ENCODE measurements at regions not wholly inside any gene's neighbourhood (a gene's known extent, or its start where the extent isn't known, plus 50 kb on each side); places are given as distances from the start of the nearest gene placed in this dataset.

DNA sequence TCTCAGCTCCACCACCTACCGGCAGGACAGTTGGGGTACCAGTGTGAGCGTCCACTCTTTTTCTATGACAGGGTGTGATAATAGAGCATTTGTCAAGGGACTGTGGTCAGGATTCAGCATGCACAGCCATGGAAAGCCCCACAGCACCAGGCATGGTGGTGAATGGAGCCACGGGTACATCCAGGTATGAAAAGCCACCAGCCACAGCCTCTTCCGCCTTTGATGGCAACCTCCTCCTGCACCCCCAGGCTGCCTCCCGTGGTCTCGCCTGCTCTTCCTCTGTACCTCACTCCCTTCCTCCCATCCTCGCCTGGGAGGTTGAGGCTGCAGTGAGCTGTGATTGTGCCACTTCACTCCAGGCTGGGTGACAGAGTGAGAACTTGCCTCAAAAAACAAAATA, 90.2 kb upstream of the CHST15 start:
- Histone ChIP-seq H3K9me3 (ENCODE audit: insufficient read depth, low read length) (no peaks in the 10 kb centered on the region), H3K4me1 (ENCODE audit: insufficient read depth, insufficient read length) (no peaks in the 10 kb centered on the region), H3K27me3 (ENCODE audit: insufficient read depth, insufficient read length) (no peaks in the 10 kb centered on the region), H3K36me3 (ENCODE audit: insufficient read depth, insufficient read length, low read length) (no peaks in the 10 kb centered on the region), H3K9ac (ENCODE audit: insufficient read length, low read depth) (no peak overlapping the region), H3K4me3 (ENCODE audit: insufficient read length, low read depth) (no peak overlapping the region)
- TF ChIP-seq YY1 (IDR thresholded peaks at IDR 0.05; ENCODE audit: insufficient read depth, insufficient read length) (no peak), SUZ12 (IDR thresholded peaks at IDR 0.05; ENCODE audit: extremely low read depth, insufficient read depth, insufficient read length) (no peak), ZNF274 (IDR thresholded peaks at IDR 0.05; ENCODE audit: low read depth, low read length) (no peak)
- DNase-seq (ENCODE audit: low read depth, low spot score) = no peak

DNA sequence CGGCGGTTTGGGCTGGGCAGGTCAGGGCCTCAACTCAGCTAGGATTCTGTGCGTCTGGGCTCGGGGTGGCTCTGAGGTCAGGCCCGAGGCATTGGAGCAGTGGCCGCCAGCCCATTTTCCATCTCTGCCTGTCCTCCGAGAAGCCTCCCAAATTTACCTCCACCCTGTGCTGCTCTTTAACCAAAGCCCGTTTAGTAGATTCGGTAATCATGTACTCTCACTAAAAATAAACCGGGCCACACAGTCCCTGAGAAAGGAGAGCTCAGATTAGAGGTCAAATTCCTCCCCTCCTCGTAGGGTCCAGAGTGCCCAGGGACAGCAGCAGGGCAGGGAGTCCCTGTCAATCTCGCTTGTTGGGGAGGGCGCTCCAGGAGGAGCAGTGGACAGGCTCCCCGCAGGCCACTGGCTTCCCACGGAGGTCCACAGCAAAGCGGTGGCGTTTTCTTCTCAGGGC, 88.7 kb upstream of the CHST15 start:
- no peaks in the 10 kb centered on the region for H3K4me1 ChIP-seq (ENCODE audit: insufficient read depth, insufficient read length)

DNA sequence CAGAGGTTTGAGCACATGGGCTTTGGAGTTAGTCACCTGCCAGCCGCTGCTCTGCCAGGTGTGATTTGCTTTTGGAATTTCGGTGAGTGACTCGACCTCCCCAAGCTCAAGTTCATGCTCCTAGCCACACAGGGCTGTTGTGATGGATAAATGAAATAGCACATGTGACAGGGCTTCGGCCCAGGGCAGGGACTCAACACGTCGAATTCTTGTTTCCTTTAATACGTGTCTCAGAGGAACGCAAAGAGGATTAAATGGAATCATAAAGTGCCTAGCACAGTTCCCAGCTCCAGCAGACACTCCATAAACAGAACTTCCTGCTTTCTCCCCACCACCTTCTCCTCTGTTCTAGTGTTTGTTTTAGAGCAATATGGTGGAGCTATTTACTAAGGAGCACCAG, 88.3 kb upstream of the CHST15 start:
- Histone ChIP-seq H3K9ac (ENCODE audit: insufficient read length, low read depth) (no peak overlapping the region), H3K4me3 (ENCODE audit: insufficient read length, low read depth) (no peak overlapping the region), H3K4me1 (ENCODE audit: insufficient read depth, insufficient read length) (no peaks in the 10 kb centered on the region), H3K9me3 (ENCODE audit: insufficient read depth, low read length) (no peaks in the 10 kb centered on the region), H3K36me3 (ENCODE audit: insufficient read depth, insufficient read length, low read length) (no peaks in the 10 kb centered on the region), H3K27me3 (ENCODE audit: insufficient read depth, insufficient read length) (no peaks in the 10 kb centered on the region)
- TF ChIP-seq ZNF274 (IDR thresholded peaks at IDR 0.05; ENCODE audit: low read depth, low read length) = no peak
- TF ChIP-seq SUZ12 (IDR thresholded peaks at IDR 0.05; ENCODE audit: extremely low read depth, insufficient read depth, insufficient read length) = no peak
- TF ChIP-seq YY1 (IDR thresholded peaks at IDR 0.05; ENCODE audit: insufficient read depth, insufficient read length) = no peak
- no peak for DNase-seq (ENCODE audit: low read depth, low spot score)

More for the DNA sequence above, 88.7 kb upstream of the CHST15 start:
- Histone ChIP-seq H3K9me3 (ENCODE audit: insufficient read depth, low read length) (no peaks in the 10 kb centered on the region), H3K4me3 (ENCODE audit: insufficient read length, low read depth) (no peak overlapping the region), H3K9ac (ENCODE audit: insufficient read length, low read depth) (no peak overlapping the region), H3K36me3 (ENCODE audit: insufficient read depth, insufficient read length, low read length) (no peaks in the 10 kb centered on the region), H3K27me3 (ENCODE audit: insufficient read depth, insufficient read length) (no peaks in the 10 kb centered on the region)
- TF ChIP-seq SUZ12 (IDR thresholded peaks at IDR 0.05; ENCODE audit: extremely low read depth, insufficient read depth, insufficient read length) = no peak
- no peak for TF ChIP-seq ZNF274 (IDR thresholded peaks at IDR 0.05; ENCODE audit: low read depth, low read length)
- TF ChIP-seq YY1 (IDR thresholded peaks at IDR 0.05; ENCODE audit: insufficient read depth, insufficient read length) = no peak
- no peak for DNase-seq (ENCODE audit: low read depth, low spot score)

DNA sequence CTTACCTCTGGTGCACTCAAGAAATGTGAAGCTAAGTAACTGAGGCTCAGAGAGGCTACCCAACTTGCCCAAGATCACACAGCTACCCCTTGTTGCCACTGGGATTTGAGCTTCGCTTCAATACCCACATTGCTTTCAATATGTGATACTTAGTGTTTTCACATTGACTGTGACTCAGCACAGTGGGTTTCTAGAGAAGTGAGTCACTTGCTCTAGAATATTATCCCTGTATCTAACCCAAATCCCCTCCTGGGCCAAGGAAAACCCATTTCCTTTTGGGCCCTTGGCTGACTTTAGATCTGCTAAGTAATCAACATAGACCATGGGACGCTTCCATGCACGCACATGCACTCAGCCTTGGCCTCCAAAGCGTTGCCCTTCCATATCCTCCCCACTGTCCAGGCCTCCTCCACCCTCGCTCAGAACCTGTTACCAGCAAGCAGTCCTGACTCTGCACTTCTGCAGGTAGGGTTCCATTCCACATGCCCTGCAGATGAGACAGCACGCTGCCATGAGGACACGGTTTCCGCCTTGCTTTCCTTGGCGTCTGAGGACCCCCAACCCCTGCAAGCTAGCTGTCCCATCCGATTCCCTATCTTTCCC, 87.7 kb upstream of the CHST15 start:
- Histone ChIP-seq H3K9me3 (ENCODE audit: insufficient read depth, low read length) (no peaks in the 10 kb centered on the region), H3K36me3 (ENCODE audit: insufficient read depth, insufficient read length, low read length) (no peaks in the 10 kb centered on the region), H3K27me3 (ENCODE audit: insufficient read depth, insufficient read length) (no peaks in the 10 kb centered on the region), H3K4me1 (ENCODE audit: insufficient read depth, insufficient read length) (peaks cover 3% of the 10 kb centered on the region), H3K4me3 (ENCODE audit: insufficient read length, low read depth) (no peak overlapping the region), H3K9ac (ENCODE audit: insufficient read length, low read depth) (no peak overlapping the region)
- no peak for DNase-seq (ENCODE audit: low read depth, low spot score)
- no peak for TF ChIP-seq SUZ12 (IDR thresholded peaks at IDR 0.05; ENCODE audit: extremely low read depth, insufficient read depth, insufficient read length)
- no peak for TF ChIP-seq ZNF274 (IDR thresholded peaks at IDR 0.05; ENCODE audit: low read depth, low read length)
- no peak for TF ChIP-seq YY1 (IDR thresholded peaks at IDR 0.05; ENCODE audit: insufficient read depth, insufficient read length)

DNA sequence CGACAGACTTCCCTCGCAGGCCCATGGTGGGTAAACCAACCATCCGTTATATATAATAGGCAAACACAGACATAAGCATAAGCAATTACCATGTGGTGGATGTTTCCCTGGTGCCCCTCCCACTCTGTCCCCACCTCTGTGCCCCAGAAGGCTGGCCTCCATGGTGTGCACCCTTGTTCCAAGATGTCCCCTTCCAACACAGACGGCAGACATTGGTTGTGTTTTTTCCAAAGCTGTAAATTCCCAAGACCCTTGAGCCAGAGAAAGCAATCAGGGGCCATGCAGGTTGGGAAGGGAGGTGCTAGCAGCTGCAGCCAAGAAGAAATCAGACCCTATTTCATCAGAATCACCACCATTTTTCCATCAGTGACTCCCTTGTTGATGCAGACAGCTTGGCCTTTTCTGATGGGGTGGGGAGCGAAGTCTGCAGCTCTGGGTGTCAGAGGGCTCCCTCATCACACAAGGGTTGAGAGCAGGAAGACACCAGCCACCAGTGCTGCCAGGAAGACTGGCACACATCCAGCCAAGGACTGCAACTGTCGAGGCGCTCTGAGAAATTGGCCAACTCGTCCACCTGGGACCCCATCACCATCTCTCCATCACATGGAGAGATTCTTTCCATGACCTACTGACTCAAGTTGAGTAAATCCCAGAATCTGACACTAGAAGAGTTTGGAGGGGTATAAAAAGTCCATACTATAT, 86.8 kb upstream of the CHST15 start:
- no peaks in the 10 kb centered on the region for H3K36me3 ChIP-seq (ENCODE audit: insufficient read depth, insufficient read length, low read length)
- TF ChIP-seq SUZ12 (IDR thresholded peaks at IDR 0.05; ENCODE audit: extremely low read depth, insufficient read depth, insufficient read length) (no peak), ZNF274 (IDR thresholded peaks at IDR 0.05; ENCODE audit: low read depth, low read length) (no peak), YY1 (IDR thresholded peaks at IDR 0.05; ENCODE audit: insufficient read depth, insufficient read length) (no peak)

DNA sequence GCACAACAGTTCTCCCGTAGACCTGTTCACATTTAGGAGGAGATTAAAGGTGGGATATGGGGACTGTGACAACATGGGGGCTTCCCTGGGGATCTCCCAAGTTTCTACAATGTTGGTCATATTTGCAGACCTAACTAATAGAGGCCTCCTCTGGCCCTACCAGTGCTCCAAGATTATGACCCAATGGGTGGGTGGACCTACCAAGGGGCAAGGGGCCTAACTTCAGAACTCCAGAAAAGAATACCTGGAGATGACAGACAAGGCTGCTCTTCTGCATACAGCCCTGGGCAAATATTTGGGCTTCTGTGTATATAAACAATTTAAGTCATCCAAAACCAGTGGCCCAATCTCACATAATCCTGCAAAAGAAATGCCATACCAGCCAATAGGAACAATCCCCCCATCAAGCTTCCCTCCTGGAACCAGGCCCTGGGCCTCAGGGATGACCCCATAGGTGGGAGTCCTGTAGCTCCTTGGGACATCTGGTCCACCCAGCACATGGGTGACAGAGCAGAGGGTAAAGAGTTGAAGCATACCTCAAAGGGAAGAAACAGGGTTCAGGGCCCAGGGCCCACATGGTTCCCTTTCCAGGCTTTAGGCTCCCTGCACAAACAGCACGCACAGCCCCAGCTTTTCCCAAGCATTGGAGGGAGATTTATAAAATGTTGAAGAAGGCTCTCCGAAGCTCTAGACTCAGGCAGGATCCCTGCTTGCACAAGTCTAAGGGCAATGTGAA, 86.1 kb upstream of the CHST15 start:
- no peak for TF ChIP-seq ZNF274 (IDR thresholded peaks at IDR 0.05; ENCODE audit: low read depth, low read length)
- TF ChIP-seq SUZ12 (IDR thresholded peaks at IDR 0.05; ENCODE audit: extremely low read depth, insufficient read depth, insufficient read length) = no peak
- no peak for TF ChIP-seq YY1 (IDR thresholded peaks at IDR 0.05; ENCODE audit: insufficient read depth, insufficient read length)
- peaks cover 6% of the 10 kb centered on the region for H3K4me1 ChIP-seq (ENCODE audit: insufficient read depth, insufficient read length)

More for the DNA sequence above, 86.8 kb upstream of the CHST15 start:
- Histone ChIP-seq H3K4me3 (ENCODE audit: insufficient read length, low read depth) (no peak overlapping the region), H3K27me3 (ENCODE audit: insufficient read depth, insufficient read length) (no peaks in the 10 kb centered on the region), H3K9me3 (ENCODE audit: insufficient read depth, low read length) (no peaks in the 10 kb centered on the region), H3K9ac (ENCODE audit: insufficient read length, low read depth) (no peak overlapping the region), H3K4me1 (ENCODE audit: insufficient read depth, insufficient read length) (peaks cover 3% of the 10 kb centered on the region)
- DNase-seq (ENCODE audit: low read depth, low spot score) = no peak

DNA sequence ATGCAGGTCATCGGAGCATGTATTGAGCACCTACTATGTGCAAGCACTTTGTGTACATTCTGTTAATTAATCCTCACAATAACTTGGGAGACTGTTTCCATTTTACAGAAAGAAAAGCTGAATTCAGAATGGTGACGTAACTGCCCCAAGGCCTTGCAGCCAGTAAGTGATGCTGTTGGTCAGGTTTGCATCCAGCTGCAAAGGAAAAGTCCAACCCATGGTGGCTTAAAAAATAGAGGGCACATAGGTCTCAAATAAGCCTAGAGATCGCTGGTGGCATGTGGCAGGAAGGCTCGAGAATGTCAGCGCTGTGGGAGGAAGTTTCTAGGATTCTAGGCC, 83.8 kb upstream of the CHST15 start:
- no peaks in the 10 kb centered on the region for H3K9me3 ChIP-seq (ENCODE audit: insufficient read depth, low read length)
- no peak for DNase-seq (ENCODE audit: low read depth, low spot score)
- H3K36me3 ChIP-seq (ENCODE audit: insufficient read depth, insufficient read length, low read length) = no peaks in the 10 kb centered on the region
- TF ChIP-seq YY1 (IDR thresholded peaks at IDR 0.05; ENCODE audit: insufficient read depth, insufficient read length) (no peak), ZNF274 (IDR thresholded peaks at IDR 0.05; ENCODE audit: low read depth, low read length) (no peak), SUZ12 (IDR thresholded peaks at IDR 0.05; ENCODE audit: extremely low read depth, insufficient read depth, insufficient read length) (no peak)
- H3K4me3 ChIP-seq (ENCODE audit: insufficient read length, low read depth) = no peak overlapping the region
- no peaks in the 10 kb centered on the region for H3K27me3 ChIP-seq (ENCODE audit: insufficient read depth, insufficient read length)
- no peak overlapping the region for H3K9ac ChIP-seq (ENCODE audit: insufficient read length, low read depth)
- peaks cover 10% of the 10 kb centered on the region for H3K4me1 ChIP-seq (ENCODE audit: insufficient read depth, insufficient read length)

More for the DNA sequence above, 86.1 kb upstream of the CHST15 start:
- no peaks in the 10 kb centered on the region for H3K9me3 ChIP-seq (ENCODE audit: insufficient read depth, low read length)
- H3K27me3 ChIP-seq (ENCODE audit: insufficient read depth, insufficient read length) = no peaks in the 10 kb centered on the region
- H3K9ac ChIP-seq (ENCODE audit: insufficient read length, low read depth) = no peak overlapping the region
- no peak for DNase-seq (ENCODE audit: low read depth, low spot score)
- H3K36me3 ChIP-seq (ENCODE audit: insufficient read depth, insufficient read length, low read length) = no peaks in the 10 kb centered on the region
- H3K4me3 ChIP-seq (ENCODE audit: insufficient read length, low read depth) = no peak overlapping the region

Data from NT2/D1 (cell line).